GM21723 (cell line): ENCODE measurements at regions not wholly inside any gene's neighbourhood (a gene's known extent, or its start where the extent isn't known, plus 50 kb on each side); places are given as distances from the start of the nearest gene placed in this dataset.
"Not testable (repeated sequence)": the region's sequence is repeated elsewhere in the genome, so short reads cannot be mapped to it uniquely, and the experiment has no call there.

ENCODE experiments used
- ATAC-seq: cut with Tn5 transposase; IDR thresholded peaks from one replicate; pipeline ENCODE4 v1.9.1; 2021; ENCODE audit warnings: mild to moderate bottlenecking, moderate library complexity; ENCODE audit not compliant: unreplicated experiment

DNA sequence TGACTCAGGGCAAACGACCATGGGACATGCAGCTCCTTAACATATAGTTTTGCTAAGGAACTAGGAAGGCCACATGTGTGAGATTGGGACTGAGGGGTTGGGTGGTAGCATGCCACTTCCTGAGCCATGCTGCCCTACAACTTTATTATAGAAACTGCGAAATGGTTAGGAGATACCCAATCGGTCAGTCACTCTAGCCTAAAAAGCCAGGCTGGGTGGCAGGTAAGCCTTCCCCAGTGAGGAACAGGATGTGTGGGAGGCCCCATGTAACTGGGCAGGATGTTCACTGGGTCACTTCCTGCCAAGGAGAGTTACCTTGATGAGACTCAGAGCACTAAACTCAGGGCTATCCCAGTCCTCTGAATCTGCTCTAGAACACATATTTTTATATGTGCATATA is 123.5 kb downstream of the MAP3K7 start:
- no peak for ATAC-seq

DNA sequence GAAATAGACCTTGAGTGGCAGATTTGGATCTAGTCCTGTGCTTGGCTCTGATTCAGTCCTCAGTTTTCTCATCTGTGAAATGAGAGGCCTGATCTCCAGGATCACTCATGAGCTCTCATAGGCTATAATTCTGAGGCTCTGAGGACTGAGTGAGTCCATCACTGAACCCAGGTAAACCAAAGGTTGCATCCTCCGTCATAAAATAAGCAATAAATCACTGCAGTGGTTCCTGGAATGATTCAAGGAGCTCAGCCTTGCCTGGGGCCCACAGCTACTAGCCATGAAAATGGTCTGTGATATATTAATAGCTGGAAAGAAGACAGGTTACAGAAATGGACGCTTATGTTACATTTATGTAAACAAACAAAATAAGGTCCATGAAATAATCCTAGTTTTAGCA is 124.8 kb downstream of the MAP3K7 start:
- no peak for ATAC-seq

DNA sequence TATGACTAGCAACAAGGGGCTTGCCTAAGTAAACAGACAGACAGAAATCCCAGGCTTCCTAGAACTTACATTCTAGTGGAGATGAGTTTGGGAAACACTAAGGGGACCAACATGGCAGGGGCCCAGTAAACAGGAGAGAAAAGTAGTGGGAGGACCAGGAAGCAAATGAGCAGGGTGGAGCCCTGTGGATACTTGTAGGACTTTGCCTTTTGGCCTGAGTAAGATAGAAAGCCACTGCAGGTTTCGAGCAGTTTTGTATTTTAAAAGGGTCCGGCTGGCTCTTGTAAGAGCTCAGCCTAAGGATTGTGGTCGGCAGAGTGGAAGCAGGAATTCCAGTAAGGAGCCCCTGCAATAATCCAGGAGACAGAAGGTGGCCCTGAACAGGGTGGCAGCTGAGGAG is 125.5 kb downstream of the MAP3K7 start:
- no peak for ATAC-seq

DNA sequence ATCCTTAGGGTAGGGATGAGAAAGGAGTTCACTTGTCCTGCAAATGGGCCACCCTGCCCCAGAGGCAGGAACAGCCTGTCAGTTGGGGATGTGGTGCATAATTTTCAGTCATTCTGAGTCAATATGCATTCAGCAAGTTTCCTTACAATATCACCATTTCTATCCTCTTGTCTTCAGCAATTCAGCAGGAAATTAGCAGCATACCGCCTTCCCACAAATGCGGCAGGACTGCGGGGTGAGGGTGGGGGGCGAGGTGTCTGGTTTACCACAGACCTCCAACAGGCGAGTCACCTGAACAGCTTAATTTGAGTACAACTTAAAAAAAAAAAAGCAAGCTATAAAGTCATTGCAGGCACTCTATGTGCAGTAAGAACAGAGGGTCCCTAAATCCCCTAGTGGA is 126.8 kb downstream of the MAP3K7 start:
- ATAC-seq, result no peak

DNA sequence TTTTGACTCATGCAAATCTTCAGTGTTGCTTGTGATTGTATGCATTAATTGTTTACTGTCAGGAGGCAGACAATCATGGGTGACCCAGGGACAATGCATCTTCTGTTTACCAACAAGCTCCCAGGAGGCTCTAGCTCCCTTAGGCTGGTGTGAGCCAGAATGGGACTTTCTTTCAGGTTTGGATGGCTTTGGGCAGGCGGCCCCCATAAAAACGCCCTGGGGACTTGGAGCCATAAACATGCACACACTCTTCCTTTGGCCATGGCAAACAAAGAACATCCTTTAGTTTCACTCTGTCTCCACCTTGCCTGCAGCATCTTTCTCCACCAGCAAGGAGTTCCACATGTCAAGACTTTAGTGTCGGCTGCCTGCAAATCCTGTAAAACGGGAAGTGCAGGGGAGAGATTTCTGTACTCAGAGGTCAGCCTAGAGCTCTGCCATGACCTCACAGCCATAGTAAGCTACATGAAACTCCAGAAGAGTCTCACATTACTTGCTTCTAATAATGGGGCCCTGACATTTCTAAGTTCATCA is 127.6 kb downstream of the MAP3K7 start:
- ATAC-seq, result no peak

DNA sequence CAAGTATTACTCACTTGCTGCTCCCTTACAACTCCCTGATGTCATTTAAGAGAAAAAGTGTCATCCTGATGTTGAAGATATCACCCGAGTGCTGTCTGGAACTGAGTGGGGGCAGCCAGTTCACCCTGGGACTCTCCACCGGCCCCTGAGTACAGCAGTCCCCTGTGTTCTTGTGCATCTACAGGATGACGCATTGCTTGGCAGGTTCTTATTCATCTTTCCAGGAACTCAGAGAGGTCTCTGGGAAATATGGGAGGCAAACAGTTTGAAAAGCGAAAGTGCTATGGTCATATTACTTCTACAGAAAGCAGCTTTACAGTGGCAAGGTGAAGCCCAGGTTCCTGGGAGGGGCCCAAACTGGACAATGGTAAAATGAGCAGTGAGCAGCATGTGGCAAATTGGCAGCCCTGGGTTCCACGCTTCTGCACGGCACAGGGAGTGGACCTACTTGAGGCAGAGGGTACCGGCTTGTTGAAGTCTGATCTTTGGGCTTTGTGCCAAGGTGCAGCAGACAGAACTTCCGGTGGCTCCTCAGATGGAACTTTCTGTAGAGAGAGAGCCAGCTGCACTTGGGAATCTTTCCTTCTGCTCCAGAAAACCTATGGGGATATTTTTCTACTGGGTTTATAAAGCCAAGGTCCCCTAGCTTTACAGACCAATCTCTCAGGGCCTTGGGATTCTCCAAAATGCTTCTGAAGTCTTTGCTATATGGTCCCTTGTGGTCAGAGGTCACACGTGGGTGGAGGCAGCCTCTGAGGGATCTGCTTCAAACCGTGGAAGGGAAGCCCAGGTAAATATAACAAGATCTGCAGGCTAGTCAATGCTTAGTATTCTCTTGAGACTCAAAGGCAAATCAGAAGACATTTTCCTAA is 128.3 kb downstream of the MAP3K7 start:
- no peak for ATAC-seq

DNA sequence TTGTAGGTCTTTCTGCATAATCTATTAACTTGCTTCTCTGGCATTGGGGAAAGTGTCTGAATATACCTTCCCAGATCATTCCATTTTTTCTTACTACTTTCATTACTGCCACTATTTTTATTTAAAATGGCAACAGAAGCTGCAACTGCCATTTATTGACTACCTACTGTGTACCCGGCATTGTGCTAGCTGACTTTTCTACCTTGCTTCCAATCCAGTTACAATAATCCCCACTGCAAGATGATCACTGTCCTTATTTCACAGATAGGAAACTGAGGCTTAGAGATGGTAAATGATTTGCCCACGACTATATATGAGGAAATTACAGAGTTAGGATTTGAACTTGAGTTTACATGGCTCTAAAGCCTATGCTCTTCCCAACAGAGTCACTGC is 129.0 kb downstream of the MAP3K7 start:
- ATAC-seq, result no peak

DNA sequence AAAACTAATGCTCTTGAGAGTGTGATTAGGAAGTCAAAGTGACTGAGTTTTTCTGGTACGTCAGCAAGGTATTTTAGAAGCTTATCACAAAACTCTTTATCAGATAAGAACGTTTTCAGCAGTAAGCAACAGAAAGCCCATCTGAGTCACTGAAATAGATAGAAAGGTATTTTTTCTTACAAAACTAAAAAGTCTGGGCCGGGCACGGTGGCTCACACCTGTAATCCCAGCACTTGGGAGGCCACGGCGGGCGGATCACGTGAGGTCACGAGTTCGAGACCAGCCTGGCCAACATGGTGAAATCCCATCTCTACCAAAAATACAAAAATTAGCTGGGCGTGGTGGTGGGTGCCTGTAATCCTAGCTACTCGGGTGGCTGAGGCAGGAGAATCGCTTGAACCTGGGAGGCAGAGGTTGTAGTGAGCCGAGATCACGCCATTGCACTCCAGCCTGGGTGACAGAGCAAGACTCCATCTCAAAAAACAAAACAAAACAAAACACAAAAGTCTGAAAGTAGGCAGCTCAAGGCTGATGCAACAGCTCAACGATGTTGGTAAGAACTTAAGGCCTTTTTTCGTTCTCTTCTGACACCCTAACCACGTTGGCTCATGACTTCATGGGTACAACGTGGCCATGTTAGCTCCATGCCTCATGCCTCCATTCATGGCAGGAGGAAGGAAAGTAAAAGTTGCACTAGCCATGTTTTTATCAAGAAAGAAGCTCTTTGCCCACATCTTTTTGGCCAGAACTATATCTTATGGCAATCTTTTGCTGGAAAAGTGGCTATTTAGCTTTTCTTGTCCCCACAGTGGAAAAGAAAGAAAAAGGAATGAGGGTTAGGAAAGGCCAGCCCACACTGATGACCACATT is 129.6 kb downstream of the MAP3K7 start:
- ATAC-seq, result not testable (repeated sequence)

DNA sequence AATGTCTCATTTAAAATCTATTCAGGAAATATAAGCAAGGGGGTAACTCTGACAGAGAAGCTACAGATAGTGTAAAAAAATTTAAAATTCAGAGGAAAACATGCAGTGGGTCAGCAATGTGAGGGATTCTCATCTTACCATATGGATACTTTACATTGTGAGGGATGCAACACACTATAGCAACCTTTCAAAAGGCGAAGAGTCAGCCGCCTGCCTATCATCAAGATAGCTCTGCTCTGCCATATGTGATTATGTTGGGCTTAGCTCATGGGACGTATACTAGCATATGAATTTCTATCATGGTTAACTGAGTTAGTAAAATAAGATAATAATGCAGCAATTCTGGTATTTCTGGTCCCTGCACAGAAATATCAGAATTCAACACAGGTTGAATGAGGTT is 130.9 kb downstream of the MAP3K7 start:
- ATAC-seq, result no peak

DNA sequence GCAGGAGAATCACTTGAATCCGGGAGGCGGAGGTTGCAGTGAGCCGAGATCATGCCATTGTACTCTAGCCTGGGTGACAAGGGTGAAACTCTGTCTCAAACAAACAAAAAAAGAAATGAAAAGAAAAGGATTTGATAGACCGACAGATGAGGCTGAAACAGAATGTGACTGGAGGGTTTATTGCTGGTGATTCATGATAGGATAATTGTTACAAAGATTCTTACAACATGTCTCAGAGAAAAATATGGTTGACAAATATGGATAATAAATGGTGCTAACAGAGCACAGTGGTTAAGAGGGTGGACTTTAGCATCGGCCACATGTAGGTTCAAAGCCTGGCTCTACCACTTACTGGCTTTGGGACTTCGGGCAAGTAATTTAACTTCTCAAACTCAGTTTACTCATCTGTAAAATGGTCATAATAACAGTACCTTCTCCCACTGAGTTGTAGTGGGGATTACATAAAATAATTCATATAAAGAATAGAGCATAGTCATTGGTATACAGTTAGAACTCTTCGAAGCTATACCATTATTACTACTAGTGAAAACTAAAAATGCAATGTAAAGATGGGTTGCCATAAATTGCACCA is 131.9 kb downstream of the MAP3K7 start:
- no peak for ATAC-seq

DNA sequence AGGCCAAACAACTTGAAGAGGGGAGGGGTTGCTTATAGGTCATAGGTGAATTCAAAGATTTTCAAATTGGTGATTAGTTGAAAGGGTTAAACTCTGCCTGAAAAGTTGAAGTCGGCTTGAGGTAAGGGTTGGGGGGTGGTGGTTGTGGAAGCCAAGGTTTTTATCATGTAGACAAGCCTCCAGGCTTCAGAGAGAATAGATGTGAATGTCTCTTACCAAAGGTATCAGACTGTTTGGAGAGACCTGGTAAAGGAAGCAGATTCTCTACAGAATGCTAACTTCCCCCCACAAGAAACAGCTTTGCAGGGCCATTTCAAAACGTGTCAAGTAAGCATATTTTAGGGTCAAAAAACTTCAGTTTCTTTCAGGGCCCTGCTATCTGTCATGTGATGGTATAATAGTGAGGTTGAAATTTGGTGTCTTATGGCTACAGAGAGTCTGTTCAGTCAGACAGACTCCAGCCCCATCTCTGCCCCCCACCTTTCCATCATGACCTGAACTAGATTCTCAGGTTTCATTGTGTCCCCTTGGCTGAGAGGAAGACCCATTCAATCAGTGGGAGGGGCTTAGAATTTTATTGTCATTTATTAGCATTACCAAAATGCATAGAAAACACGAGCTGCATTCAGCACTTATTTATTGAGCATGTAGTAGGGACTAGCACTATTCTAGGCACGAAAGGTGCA is 136.5 kb downstream of the MAP3K7 start:
- ATAC-seq, result no peak

DNA sequence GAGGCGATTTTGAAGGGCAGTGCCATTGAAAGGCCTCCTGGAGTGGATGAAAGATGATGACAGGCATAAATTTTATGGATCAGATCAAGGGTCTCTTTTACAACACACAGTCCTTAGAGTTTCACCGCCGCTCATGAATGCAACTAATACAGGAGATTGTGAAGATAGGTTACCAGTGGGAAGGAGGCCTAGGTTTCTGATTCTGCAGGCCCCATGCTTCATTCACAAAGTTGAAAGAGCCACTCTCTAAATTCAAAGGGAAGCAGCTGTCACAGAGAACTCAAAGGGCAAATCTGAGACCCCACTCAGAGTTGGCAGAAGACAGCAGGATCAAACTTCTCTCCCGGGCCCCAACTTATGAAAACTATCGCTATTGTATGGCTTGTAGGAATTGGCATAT is 137.6 kb downstream of the MAP3K7 start:
- no peak for ATAC-seq

DNA sequence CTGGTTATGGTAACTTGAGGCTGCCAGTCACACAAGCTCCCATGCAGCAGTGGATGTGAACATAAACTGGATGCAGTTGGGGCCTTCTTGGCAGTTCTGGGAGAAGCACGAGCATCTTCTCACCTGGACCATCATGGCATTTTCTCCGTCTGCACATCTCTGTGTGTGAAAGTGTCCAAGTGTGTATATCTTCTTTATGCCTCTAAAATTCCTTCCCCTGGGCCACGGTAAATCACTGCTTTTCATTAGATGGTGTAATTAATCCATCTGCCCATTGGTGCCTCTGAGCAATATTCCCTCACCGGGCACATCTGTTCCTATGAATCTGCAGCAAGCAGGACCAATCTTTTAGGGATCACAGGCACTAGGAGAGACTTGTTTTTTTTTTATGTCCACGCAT is 138.0 kb downstream of the MAP3K7 start:
- no peak for ATAC-seq

DNA sequence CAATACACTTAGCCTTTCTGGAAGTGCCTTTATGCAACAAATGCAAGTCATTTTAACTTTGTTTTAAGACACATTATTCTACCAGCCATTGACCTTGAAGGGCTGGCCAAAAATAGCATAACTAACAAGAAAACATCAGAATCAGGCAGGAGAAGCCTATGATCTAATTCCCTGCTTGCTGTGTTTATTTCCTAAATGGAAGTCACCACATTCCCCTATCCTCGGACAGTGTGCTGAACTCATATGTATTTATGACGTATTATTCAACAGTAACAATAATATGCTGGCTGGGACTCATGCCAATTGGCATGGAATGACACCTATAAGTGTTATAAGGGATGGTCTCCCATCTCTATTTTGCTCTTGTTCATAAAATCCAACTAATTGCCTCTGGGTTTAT is 140.7 kb downstream of the MAP3K7 start:
- no peak for ATAC-seq

DNA sequence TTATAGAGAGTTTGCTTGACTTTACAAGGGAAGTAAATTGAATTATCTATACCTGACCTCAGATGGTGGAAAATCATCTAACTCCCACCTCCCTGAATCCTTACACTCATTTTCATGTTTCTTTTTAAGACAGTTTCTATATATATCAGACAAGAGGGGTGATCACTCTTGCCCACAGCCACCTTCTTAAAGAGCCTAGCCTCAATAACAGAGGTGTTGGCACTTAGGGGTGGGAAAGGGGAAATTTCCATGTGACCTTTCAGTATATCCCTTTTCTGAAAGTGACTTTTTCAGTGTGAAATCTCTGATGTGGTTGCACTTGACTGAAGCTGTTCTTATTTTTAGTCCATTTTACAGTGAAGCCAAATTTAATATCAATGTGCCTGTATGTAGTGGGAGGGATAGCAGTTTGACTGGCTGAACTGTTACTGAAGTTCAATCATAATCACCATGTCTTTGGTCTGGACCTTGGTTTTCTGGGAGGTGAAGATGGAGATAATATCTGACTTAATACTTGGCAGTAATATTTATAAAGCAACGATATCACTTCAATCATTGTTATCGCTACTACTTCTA is 141.3 kb downstream of the MAP3K7 start:
- ATAC-seq, result no peak

DNA sequence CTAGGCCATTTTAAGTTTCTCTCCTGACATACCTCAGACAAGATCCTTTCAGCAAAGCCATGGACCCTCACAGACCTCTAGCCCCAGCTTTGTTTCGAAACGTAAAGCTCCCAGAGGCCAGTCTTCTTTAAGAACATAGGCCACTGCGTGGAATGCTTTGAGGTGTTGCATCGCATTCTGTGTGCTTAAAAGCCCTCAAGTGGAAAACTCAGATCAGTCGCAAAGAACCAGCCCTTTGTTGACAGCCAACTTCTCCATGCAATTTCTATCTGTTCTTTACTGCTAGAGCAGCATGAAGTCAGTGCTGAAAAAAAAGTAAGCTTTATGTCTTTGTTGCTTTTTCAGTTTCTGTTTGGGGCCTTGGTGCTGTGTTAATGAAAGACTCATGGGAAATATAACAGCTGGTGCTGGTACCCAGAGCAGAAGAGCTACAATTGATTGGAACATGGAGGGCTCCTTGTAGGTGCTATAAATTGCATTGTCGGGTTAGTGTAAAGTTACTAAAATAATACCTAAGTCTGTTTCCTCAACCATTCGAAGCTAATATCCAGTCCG is 142.6 kb downstream of the MAP3K7 start:
- ATAC-seq, result no peak

DNA sequence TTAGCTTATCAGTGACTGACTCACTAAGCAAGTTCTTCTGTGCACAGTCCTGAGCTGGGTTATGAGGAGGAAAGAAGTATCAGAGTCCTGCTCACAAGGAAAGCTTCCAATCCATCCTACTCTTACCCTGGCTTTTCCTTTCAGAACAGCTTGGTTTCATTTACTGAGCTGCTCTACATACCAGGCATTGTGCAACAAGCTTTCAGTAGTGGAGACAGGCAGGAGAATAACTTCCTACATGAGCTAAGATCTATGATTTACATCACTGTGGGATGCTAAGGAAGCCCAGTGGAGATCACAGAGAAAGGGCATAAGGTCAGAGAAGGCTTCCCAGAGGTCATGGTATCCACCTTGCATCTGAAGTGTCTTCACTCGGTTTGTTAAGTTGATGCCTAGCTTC is 144.5 kb downstream of the MAP3K7 start:
- no peak for ATAC-seq

DNA sequence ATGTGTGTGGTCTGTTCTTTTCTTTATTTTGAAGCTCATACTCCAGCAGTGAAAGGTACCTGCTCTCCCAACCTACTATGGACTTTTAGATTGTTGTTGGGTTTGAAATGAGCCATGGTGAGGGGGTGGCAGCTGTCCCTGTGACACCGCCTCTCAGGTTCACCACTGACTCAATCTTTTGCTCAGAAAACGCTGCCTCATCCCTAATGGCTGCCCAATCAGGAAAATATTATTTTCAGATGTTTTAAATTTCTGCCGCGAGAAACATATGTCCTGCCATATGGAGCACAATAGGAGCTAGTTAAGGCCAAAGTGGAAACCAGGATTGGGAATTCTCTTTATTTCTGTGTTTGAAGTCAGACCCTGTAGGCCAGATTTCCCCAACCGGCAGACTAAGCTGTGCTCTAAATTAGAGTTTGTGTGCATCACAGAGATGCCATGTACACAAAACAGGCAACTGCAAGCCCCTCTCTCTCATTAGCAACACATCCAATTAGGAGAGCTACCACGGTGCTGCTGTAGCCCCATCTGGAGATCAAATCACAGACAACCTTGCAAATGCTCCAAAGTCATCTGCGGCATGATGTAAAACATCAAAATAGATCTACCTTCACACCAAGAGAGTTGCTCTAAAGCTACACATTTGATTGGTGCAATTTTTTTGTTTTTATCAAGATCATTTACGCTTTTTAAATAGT is 144.1 kb upstream of the BACH2 start:
- ATAC-seq, result no peak

DNA sequence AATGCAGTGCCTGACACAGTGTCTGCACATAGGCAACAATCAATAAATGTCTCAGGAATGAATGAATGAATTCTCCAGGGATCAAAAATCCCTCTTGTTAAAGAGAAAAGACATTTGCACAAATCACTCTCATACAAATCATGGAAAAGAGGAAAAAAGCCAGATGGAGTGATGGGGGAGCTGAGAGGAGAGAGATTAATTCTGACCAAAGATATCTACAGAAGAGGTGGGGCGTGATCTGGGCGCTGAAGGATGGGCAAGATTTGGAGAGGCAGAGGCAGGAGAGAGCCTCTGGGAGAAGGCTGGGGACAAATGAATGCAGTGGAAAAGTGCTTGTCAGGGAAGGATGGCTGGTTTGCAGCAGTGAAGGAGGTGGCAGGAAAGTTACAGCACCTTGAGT is 142.9 kb upstream of the BACH2 start:
- no peak for ATAC-seq

DNA sequence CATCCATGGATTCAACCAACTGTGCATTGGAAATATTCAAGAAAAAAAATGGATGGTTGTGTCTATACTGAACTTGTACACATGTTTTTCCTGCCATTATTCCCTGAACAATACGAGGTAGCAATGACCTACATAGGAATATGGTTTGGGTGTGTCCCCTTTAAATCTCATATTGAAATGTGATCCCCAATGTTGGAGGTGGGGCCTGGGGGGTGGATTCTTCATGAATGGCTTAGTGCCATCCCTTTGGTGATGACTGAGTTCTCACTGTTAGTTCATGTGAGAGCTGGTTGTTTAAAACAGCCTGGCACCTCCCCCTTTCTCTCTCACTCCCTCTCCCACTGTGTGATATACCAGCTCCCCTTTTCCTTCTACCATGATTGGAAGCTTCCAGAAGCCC is 139.8 kb upstream of the BACH2 start:
- no peak for ATAC-seq
